ENCODE measurements at regions not wholly inside any gene's neighbourhood (a gene's known extent, or its start where the extent isn't known, plus 50 kb on each side); places are given as distances from the start of the nearest gene placed in this dataset.
"Not testable (repeated sequence)": the region's sequence is repeated elsewhere in the genome, so short reads cannot be mapped to it uniquely, and the experiment has no call there.

DNA sequence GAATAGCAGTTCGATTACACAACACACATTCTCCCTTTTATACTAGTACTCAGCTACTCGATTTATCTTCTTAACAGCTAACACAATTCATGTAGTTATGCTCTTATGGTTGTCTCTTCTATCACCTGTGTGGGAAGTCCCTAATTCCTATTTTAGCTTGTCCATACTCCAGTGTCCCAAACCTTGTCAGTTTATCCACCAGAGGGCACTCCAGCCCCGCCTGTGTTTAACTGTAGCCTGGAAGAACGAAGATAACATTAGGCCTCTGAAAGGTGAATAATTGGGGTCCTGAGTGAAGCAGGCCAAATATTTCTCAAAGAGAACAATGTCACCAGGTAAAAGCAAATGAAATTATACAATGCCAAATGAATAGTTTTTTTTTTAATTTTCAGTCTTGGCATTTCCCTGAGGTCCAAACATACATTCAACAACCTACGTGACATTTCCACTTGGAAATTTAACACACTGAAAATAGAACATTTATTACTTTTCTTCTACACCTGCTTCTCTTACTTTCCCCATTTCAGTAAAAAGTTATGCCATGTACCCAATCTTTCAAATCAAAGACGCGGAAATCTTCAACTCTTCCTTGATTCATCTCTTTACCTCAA is 560.7 kb downstream of the HTR1A start:
- TF ChIP-seq, protein P1, sequence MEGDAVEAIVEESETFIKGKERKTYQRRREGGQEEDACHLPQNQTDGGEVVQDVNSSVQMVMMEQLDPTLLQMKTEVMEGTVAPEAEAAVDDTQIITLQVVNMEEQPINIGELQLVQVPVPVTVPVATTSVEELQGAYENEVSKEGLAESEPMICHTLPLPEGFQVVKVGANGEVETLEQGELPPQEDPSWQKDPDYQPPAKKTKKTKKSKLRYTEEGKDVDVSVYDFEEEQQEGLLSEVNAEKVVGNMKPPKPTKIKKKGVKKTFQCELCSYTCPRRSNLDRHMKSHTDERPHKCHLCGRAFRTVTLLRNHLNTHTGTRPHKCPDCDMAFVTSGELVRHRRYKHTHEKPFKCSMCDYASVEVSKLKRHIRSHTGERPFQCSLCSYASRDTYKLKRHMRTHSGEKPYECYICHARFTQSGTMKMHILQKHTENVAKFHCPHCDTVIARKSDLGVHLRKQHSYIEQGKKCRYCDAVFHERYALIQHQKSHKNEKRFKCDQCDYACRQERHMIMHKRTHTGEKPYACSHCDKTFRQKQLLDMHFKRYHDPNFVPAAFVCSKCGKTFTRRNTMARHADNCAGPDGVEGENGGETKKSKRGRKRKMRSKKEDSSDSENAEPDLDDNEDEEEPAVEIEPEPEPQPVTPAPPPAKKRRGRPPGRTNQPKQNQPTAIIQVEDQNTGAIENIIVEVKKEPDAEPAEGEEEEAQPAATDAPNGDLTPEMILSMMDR (conservative IDR thresholded peaks at IDR 0.05; ENCODE audit: low read length), result peak; percentile 77
- DNase-seq (ENCODE audit: low read depth), result peak; percentile 23
- no peak overlapping the region for H3K4me3 ChIP-seq (ENCODE audit: low read length)

DNA sequence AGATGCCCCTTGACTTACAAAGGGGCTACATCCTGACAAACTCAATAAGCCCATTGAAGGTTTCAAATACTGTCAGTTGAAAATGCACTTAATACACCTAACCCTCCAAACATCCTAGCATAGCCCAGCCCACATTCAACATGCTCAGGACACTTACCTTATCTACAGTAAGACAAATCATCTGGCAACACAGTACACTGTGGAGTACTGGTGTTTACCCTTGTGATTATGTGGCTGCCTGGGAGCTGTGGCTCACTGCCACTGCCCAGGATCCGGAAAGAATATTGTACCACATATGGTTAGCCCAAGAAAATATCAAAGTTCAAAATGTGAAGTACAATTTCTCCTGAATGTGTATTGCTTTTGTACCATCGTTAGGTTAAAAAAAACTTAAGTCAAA is 562.2 kb downstream of the HTR1A start:
- DNase-seq (ENCODE audit: low read depth), result no peak
- TF ChIP-seq, protein P1 (conservative IDR thresholded peaks at IDR 0.05; ENCODE audit: low read length), result no peak
- no peak overlapping the region for H3K4me3 ChIP-seq (ENCODE audit: low read length)

DNA sequence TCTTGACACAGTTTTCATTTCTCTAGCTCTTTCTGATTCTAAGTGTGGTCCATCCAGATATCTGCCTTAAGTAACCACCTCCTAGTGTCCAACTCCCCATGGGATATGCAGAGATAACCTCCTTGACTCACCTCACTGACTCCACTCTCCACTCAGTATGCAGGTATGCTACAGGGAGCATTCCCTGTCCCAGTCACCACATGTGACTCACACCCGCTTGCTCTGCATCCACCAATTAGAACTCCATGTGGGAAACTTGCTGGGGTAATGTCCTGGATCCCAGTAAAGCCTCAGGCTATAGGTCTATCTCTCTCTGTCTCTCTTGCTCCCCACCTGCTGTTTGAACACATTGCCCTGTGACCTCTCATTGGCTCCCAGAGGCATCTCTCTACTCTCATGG is 563.9 kb downstream of the HTR1A start:
- DNase-seq (ENCODE audit: low read depth), result no peak
- TF ChIP-seq, protein P1 (conservative IDR thresholded peaks at IDR 0.05; ENCODE audit: low read length), result no peak
- H3K4me3 ChIP-seq (ENCODE audit: low read length), result no peak overlapping the region

DNA sequence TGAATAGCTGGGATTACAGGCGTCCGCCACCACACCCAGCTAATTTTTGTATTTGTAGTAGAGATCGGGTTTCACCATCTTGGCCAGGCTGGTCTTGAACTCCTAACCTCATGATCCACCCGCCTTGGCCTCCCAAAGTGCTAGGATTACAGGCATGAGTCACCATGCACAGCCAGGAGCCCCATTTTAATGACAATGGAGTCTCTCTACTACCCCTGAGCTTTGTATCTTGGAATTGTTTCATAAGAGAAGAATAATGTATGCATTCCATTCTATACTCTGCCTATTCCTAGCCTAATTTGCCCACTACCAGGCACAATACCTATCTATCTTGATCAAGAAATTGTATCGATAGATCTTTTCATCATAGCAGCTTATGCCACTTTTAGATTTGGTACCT is 574.1 kb downstream of the HTR1A start:
- H3K4me3 ChIP-seq (ENCODE audit: low read length); DNase-seq (ENCODE audit: low read depth): not testable (repeated sequence)

DNA sequence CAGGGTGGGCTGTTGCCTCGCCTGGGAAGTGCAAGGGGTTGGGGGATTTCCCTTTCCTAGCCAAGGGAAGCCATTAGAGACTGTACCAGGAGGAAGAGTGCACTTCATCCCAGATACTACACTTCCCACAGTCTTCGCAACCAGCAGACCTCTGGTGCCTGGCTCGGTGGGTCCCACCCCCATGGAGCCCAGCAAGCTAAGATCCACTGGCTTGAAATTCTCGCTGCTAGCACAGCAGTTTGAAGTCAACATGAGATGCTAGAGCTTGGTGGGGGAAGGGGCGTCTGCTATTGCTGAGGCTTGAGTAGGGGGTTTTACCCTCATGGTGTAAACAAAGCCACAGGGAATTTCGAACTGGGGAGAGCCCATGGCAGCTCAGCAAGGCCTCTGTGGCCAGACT is 586.4 kb downstream of the HTR1A start:
- TF ChIP-seq, protein P1 (conservative IDR thresholded peaks at IDR 0.05; ENCODE audit: low read length), result no peak
- H3K4me3 ChIP-seq (ENCODE audit: low read length), result no peak overlapping the region
- no peak for DNase-seq (ENCODE audit: low read depth)

DNA sequence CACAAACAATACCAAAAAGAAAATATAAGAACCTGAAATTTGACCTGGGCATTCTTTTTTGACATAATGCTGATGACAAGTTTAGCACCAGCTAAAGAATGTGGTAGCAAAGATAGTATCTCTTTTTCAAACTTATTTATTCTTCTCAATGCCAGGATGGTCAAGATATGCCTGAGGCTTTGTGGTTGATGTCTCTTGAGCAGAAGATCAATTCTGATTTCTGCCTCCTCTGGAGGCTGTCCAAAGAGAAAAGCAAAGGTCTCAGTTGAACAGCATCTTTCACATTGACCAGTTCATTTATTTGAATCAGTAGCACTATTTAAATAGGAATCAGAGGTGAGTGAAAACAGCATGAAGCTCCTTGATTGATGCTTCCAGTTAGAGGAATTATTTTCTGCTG is 588.2 kb downstream of the HTR1A start:
- TF ChIP-seq, protein P1 (conservative IDR thresholded peaks at IDR 0.05; ENCODE audit: low read length), result no peak
- H3K4me3 ChIP-seq (ENCODE audit: low read length), result no peak overlapping the region
- no peak for DNase-seq (ENCODE audit: low read depth)

DNA sequence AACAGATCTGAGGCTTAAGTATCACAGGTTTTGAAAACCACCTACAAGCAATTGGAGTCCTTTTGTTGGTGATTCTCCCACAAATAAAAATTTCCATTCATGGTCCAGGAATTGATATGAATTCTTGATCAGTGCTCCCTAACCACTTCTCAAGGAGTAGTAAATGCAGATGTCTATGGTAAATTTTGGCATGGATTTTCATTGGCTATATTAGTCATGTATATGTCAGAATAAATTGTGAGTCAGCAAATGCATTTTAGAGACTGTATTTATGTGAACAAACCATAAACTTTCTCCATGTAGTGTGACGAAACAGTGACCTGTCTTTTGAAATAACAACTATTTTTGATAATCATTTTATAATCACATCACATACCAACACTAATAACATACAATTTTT is 611.1 kb downstream of the HTR1A start:
- TF ChIP-seq, protein P1 (conservative IDR thresholded peaks at IDR 0.05; ENCODE audit: low read length), result no peak
- no peak for DNase-seq (ENCODE audit: low read depth)
- no peak overlapping the region for H3K4me3 ChIP-seq (ENCODE audit: low read length)

DNA sequence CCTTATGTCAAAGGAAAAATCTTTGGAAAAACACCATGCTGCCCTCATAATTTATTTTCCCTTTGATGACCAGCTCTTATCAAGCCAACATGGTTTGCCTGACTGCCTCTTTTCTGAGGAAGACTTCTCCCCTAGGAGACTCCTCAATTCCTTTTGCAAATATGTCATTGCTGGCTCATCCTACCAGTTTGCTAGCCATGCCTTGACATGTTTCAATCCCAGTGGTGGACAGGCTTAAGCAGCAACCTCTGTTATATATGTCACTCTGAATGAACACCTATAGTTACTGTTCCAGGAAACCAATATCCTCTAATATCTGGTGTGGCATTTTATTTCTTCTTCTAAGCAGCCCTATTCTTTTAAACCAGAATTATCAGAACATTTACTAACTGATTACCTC is 615.8 kb downstream of the HTR1A start:
- no peak overlapping the region for H3K4me3 ChIP-seq (ENCODE audit: low read length)
- no peak for DNase-seq (ENCODE audit: low read depth)
- TF ChIP-seq, protein P1 (conservative IDR thresholded peaks at IDR 0.05; ENCODE audit: low read length), result no peak

All from AG10803 (cell line).